ENCODE measurements at regions not wholly inside any gene's neighbourhood (a gene's known extent, or its start where the extent isn't known, plus 50 kb on each side); places are given as distances from the start of the nearest gene placed in this dataset.

- no peaks in the 10 kb centered on the region for H3K79me2 ChIP-seq (ENCODE audit: insufficient read depth, low read length)
- H3K27me3 ChIP-seq (ENCODE audit: insufficient read depth, low read length), result no peaks in the 10 kb centered on the region
- H4K20me1 ChIP-seq (ENCODE audit: insufficient read depth, low read length), result no peaks in the 10 kb centered on the region
- H3K4me1 ChIP-seq (ENCODE audit: insufficient read depth, low read length, severe bottlenecking), result no peaks in the 10 kb centered on the region
- no peak overlapping the region for H3K4me3 ChIP-seq (ENCODE audit: low read depth, low read length, poor library complexity, severe bottlenecking)
- H3K36me3 ChIP-seq (ENCODE audit: insufficient read depth, low read length), result no peaks in the 10 kb centered on the region
- no peak for TF ChIP-seq EZH2 (IDR thresholded peaks at IDR 0.05; ENCODE audit: borderline replicate concordance, low read length)
- TF ChIP-seq CTCF (IDR thresholded peaks at IDR 0.05; ENCODE audit: low read length), result no peak
- no peaks in the 10 kb centered on the region for H3F3A ChIP-seq (ENCODE audit: insufficient read depth, low read length)
- no peak overlapping the region for H3K9ac ChIP-seq (ENCODE audit: low read length)
- no peak overlapping the region for H3K27ac ChIP-seq (ENCODE audit: low read depth, low read length, poor library complexity, severe bottlenecking)
- no peaks in the 10 kb centered on the region for H3K9me3 ChIP-seq (ENCODE audit: low read length)
- H3K9me2 ChIP-seq (ENCODE audit: low read depth, low read length), result no peaks in the 10 kb centered on the region
- no peak overlapping the region for H3K4me2 ChIP-seq (ENCODE audit: low read length)
- H2AFZ ChIP-seq (ENCODE audit: low read length), result no peak overlapping the region
Measured at GRCh38 chr12:127260999-127261398, 1006.0 kb upstream of the TMEM132C start.

- H4K20me1 ChIP-seq (ENCODE audit: insufficient read depth, low read length), result no peaks in the 10 kb centered on the region
- no peaks in the 10 kb centered on the region for H3K9me2 ChIP-seq (ENCODE audit: low read depth, low read length)
- no peak overlapping the region for H3K4me3 ChIP-seq (ENCODE audit: low read depth, low read length, poor library complexity, severe bottlenecking)
- no peak overlapping the region for H3K27ac ChIP-seq (ENCODE audit: low read depth, low read length, poor library complexity, severe bottlenecking)
- H3K4me2 ChIP-seq (ENCODE audit: low read length), result no peak overlapping the region
- no peaks in the 10 kb centered on the region for H3K79me2 ChIP-seq (ENCODE audit: insufficient read depth, low read length)
- H3K36me3 ChIP-seq (ENCODE audit: insufficient read depth, low read length), result no peaks in the 10 kb centered on the region
- H3K27me3 ChIP-seq (ENCODE audit: insufficient read depth, low read length), result no peaks in the 10 kb centered on the region
- TF ChIP-seq EZH2 (IDR thresholded peaks at IDR 0.05; ENCODE audit: borderline replicate concordance, low read length), result no peak
- H2AFZ ChIP-seq (ENCODE audit: low read length), result no peak overlapping the region
- no peaks in the 10 kb centered on the region for H3F3A ChIP-seq (ENCODE audit: insufficient read depth, low read length)
- no peaks in the 10 kb centered on the region for H3K4me1 ChIP-seq (ENCODE audit: insufficient read depth, low read length, severe bottlenecking)
- H3K9ac ChIP-seq (ENCODE audit: low read length), result no peak overlapping the region
- no peaks in the 10 kb centered on the region for H3K9me3 ChIP-seq (ENCODE audit: low read length)
Measured at GRCh38 chr12:127262615-127263014, 1004.4 kb upstream of the TMEM132C start.

GRCh38 chr12:127263621-127264020, 1003.3 kb upstream of the TMEM132C start:
- Histone ChIP-seq H3K79me2 (ENCODE audit: insufficient read depth, low read length) (no peaks in the 10 kb centered on the region), H3K4me3 (ENCODE audit: low read depth, low read length, poor library complexity, severe bottlenecking) (no peak overlapping the region), H3K9me3 (ENCODE audit: low read length) (no peaks in the 10 kb centered on the region), H3K4me1 (ENCODE audit: insufficient read depth, low read length, severe bottlenecking) (no peaks in the 10 kb centered on the region), H3F3A (ENCODE audit: insufficient read depth, low read length) (no peaks in the 10 kb centered on the region), H2AFZ (ENCODE audit: low read length) (no peak overlapping the region), H3K36me3 (ENCODE audit: insufficient read depth, low read length) (no peaks in the 10 kb centered on the region), H3K9ac (ENCODE audit: low read length) (no peak overlapping the region), H3K4me2 (ENCODE audit: low read length) (no peak overlapping the region), H3K27me3 (ENCODE audit: insufficient read depth, low read length) (no peaks in the 10 kb centered on the region), H3K9me2 (ENCODE audit: low read depth, low read length) (no peaks in the 10 kb centered on the region), H3K27ac (ENCODE audit: low read depth, low read length, poor library complexity, severe bottlenecking) (no peak overlapping the region), H4K20me1 (ENCODE audit: insufficient read depth, low read length) (no peaks in the 10 kb centered on the region)
- TF ChIP-seq CTCF (IDR thresholded peaks at IDR 0.05; ENCODE audit: low read length) (no peak), EZH2 (IDR thresholded peaks at IDR 0.05; ENCODE audit: borderline replicate concordance, low read length) (no peak)

GRCh38 chr12:127267128-127267527, 999.8 kb upstream of the TMEM132C start:
- no peaks in the 10 kb centered on the region for H3K79me2 ChIP-seq (ENCODE audit: insufficient read depth, low read length)
- H3F3A ChIP-seq (ENCODE audit: insufficient read depth, low read length), result no peaks in the 10 kb centered on the region
- H3K9me3 ChIP-seq (ENCODE audit: low read length), result no peaks in the 10 kb centered on the region
- no peak overlapping the region for H3K4me2 ChIP-seq (ENCODE audit: low read length)
- H3K27me3 ChIP-seq (ENCODE audit: insufficient read depth, low read length), result no peaks in the 10 kb centered on the region
- no peaks in the 10 kb centered on the region for H3K9me2 ChIP-seq (ENCODE audit: low read depth, low read length)
- H3K27ac ChIP-seq (ENCODE audit: low read depth, low read length, poor library complexity, severe bottlenecking), result no peak overlapping the region
- H2AFZ ChIP-seq (ENCODE audit: low read length), result no peak overlapping the region
- H3K4me1 ChIP-seq (ENCODE audit: insufficient read depth, low read length, severe bottlenecking), result no peaks in the 10 kb centered on the region
- H3K36me3 ChIP-seq (ENCODE audit: insufficient read depth, low read length), result no peaks in the 10 kb centered on the region
- H4K20me1 ChIP-seq (ENCODE audit: insufficient read depth, low read length), result no peaks in the 10 kb centered on the region
- H3K4me3 ChIP-seq (ENCODE audit: low read depth, low read length, poor library complexity, severe bottlenecking), result no peak overlapping the region
- no peak for TF ChIP-seq CTCF (IDR thresholded peaks at IDR 0.05; ENCODE audit: low read length)
- H3K9ac ChIP-seq (ENCODE audit: low read length), result no peak overlapping the region
